Vagina (tissue), 2 donors: ENCODE measurements at regions not wholly inside any gene's neighbourhood (a gene's known extent, or its start where the extent isn't known, plus 50 kb on each side); places are given as distances from the start of the nearest gene placed in this dataset.

Experiments used
- POLR2A ChIP-seq, 2 donors: fragments of 450-650 bp; IDR thresholded peaks; one replicate each; pipeline ENCODE4 v1.6.1; 2017; ENCODE audit warnings: antibody characterized with exemption in 2 of 2, mild to moderate bottlenecking in 2 of 2, moderate library complexity in 2 of 2
- POLR2AphosphoS5 ChIP-seq, 2 donors: sonication (generic); formaldehyde crosslinking; IDR thresholded peaks; one replicate each; pipeline ENCODE4 v1.9.0; 2017; ENCODE audit warnings: antibody characterized with exemption in 2 of 2, mild to moderate bottlenecking in 2 of 2, low read depth in 1 of 2; ENCODE audit not compliant: insufficient read depth in 1 of 2
- TF ChIP-seq, protein P1 (sequence below), 3 experiments: fragments of 450-650 bp in 2 of 3; fragments of 200-600 bp in 1 of 3; sonication (generic) in 1 of 3; IDR thresholded peaks; one replicate each; pipeline ENCODE4 v1.5.1; 2017 to 2019; ENCODE audit warnings: antibody characterized with exemption in 3 of 3, mild to moderate bottlenecking in 2 of 3, moderate library complexity in 2 of 3

DNA sequence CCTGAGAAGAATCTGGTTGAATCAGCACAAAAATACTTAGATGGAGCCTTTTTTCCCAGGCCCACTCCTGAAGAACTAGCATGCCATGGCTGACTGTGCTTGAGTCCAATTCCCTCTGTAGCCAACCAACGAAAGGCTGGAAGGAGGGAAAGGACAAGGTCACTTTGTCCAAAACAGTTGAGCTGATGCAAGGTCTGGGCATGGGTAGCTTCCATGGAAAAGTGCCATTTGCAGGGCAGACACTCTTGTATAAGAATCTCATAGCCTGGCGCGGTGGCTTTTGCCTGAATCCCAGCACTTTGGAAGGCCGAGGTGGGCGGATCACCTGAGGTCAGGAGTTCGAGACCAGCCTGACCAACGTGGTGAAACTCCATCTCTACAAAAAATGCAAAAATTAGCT, 125.0 kb upstream of the LGSN start:
- TF ChIP-seq, protein P1, sequence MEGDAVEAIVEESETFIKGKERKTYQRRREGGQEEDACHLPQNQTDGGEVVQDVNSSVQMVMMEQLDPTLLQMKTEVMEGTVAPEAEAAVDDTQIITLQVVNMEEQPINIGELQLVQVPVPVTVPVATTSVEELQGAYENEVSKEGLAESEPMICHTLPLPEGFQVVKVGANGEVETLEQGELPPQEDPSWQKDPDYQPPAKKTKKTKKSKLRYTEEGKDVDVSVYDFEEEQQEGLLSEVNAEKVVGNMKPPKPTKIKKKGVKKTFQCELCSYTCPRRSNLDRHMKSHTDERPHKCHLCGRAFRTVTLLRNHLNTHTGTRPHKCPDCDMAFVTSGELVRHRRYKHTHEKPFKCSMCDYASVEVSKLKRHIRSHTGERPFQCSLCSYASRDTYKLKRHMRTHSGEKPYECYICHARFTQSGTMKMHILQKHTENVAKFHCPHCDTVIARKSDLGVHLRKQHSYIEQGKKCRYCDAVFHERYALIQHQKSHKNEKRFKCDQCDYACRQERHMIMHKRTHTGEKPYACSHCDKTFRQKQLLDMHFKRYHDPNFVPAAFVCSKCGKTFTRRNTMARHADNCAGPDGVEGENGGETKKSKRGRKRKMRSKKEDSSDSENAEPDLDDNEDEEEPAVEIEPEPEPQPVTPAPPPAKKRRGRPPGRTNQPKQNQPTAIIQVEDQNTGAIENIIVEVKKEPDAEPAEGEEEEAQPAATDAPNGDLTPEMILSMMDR (IDR thresholded peaks at IDR 0.05) = no peak
- TF ChIP-seq POLR2AphosphoS5 (IDR thresholded peaks at IDR 0.05; ENCODE audit: insufficient read depth in 1 of 2, low read depth in 1 of 2) = no peak
- TF ChIP-seq POLR2A (IDR thresholded peaks at IDR 0.05) = no peak
